Activated CD4-positive, alpha-beta T cell treated with anti-CD3 and anti-CD28 coated beads for 48 hours (primary cell): ENCODE measurements at regions not wholly inside any gene's neighbourhood (a gene's known extent, or its start where the extent isn't known, plus 50 kb on each side); places are given as distances from the start of the nearest gene placed in this dataset.
"Not testable (repeated sequence)": the region's sequence is repeated elsewhere in the genome, so short reads cannot be mapped to it uniquely, and the experiment has no call there.

Experiments used
- DNase-seq: peaks from one replicate; pipeline ENCODE4 v3.0.0-alpha.2; 2020

GRCh38 chr4:106869551-106869950, 166.6 kb downstream of the DKK2 start:
- DNase-seq = no peak

GRCh38 chr4:106868381-106869035, 167.6 kb downstream of the DKK2 start:
- DNase-seq = no peak

GRCh38 chr4:106864231-106864630, 171.9 kb downstream of the DKK2 start:
- no peak for DNase-seq

GRCh38 chr4:106854569-106855351, 181.4 kb downstream of the DKK2 start:
- no peak for DNase-seq

- DNase-seq = no peak
Observed at GRCh38 chr4:106852426-106852825, 183.7 kb downstream of the DKK2 start.

- no peak for DNase-seq
Observed at GRCh38 chr4:106851726-106852125, 184.4 kb downstream of the DKK2 start.

- DNase-seq = no peak
Observed at GRCh38 chr4:106850691-106851090, 185.4 kb downstream of the DKK2 start.

GRCh38 chr4:106835919-106836318, 200.2 kb downstream of the DKK2 start:
- DNase-seq = no peak

- DNase-seq = no peak
Observed at GRCh38 chr4:106830879-106831278, 205.2 kb downstream of the DKK2 start.

GRCh38 chr4:106818764-106819163, 217.3 kb downstream of the DKK2 start:
- no peak for DNase-seq

- no peak for DNase-seq
Observed at GRCh38 chr4:106816496-106816895, 219.6 kb downstream of the DKK2 start.

- DNase-seq = no peak
Observed at GRCh38 chr4:106810122-106810521, 226.0 kb downstream of the DKK2 start.

- DNase-seq = no peak
Observed at GRCh38 chr4:106809076-106809475, 227.0 kb downstream of the DKK2 start.

GRCh38 chr4:106806158-106806797, 229.8 kb downstream of the DKK2 start:
- DNase-seq = no peak

- no peak for DNase-seq
Observed at GRCh38 chr4:106803083-106803482, 233.0 kb downstream of the DKK2 start.

- DNase-seq = no peak
Observed at GRCh38 chr4:106801386-106801785, 234.7 kb downstream of the DKK2 start.

GRCh38 chr4:106796876-106797275, 239.2 kb downstream of the DKK2 start:
- no peak for DNase-seq

- no peak for DNase-seq
Observed at GRCh38 chr4:106795326-106795725, 240.8 kb downstream of the DKK2 start.

GRCh38 chr4:106793933-106794332, 242.2 kb downstream of the DKK2 start:
- no peak for DNase-seq

- no peak for DNase-seq
Observed at GRCh38 chr4:106775636-106776035, 260.5 kb downstream of the DKK2 start.

GRCh38 chr4:106774055-106774454, 262.1 kb downstream of the DKK2 start:
- DNase-seq = not testable (repeated sequence)

- no peak for DNase-seq
Observed at GRCh38 chr4:106773076-106773905, 262.8 kb downstream of the DKK2 start.

GRCh38 chr4:106767991-106768390, 268.1 kb downstream of the DKK2 start:
- no peak for DNase-seq
